ENCODE measurements at regions not wholly inside any gene's neighbourhood (a gene's known extent, or its start where the extent isn't known, plus 50 kb on each side); places are given as distances from the start of the nearest gene placed in this dataset.

- no peak for DNase-seq
- Histone ChIP-seq H3K9ac (no peak overlapping the region), H3K36me3 (replicated peaks in 1 of 2; ENCODE audit: control insufficient read depth in 1 of 2, insufficient read depth in 2 of 2, low read length in 1 of 2) (no peaks in the 10 kb centered on the region), H3K27me3 (ENCODE audit: insufficient read depth) (no peaks in the 10 kb centered on the region), H4K20me1 (ENCODE audit: insufficient read depth) (no peaks in the 10 kb centered on the region), H2AFZ (ENCODE audit: low read depth) (peak overlapping the region; percentile 10), H3F3A (replicated peaks; ENCODE audit: insufficient read depth) (peaks cover 70% of the 10 kb centered on the region), H3K4me2 (peak overlapping the region; percentile 56; the same call in 1 of the 2 replicates), H3K4me1 (ENCODE audit: control insufficient read depth in 1 of 2, insufficient read depth in 2 of 2, low read depth in 1 of 2, low read length in 1 of 2) (peaks cover 62 to 70% of the 10 kb centered on the region in 2 experiments), H3K4me3 (ENCODE audit: low read depth in 2 of 2, low read length in 1 of 2) (no peak overlapping the region), H3K27ac (ENCODE audit: low read depth in 2 of 2, low read length in 1 of 2) (peak overlapping the region; percentile 76 to 79), H3K9me3 (no peaks in the 10 kb centered on the region), H3K9me2 (no peaks in the 10 kb centered on the region), H3K79me2 (ENCODE audit: insufficient read depth) (peaks cover 14% of the 10 kb centered on the region)
- ChIA-PET POLR2A (no interaction called here), CTCF (interaction anchor here (0.6 to 3.9 kb wide), 8 partner anchors 30 to 103 kb away, joined by 3 to 30 read pairs (median 4); partner anchors contain the start of gene IRF2BPL)
- 48% methylated on average over 12 of the region's 14 CpGs for WGBS (ENCODE audit: low lambda C conversion rate)
- TF ChIP-seq YY1 (IDR thresholded peaks at IDR 0.05; ENCODE audit: low read depth) (no peak), EP300 (IDR thresholded peaks at IDR 0.05; ENCODE audit: borderline replicate concordance in 1 of 2, low read depth in 1 of 2, low read length in 1 of 2) (peak; percentile 8 to 73; a peak in 1 of 4 replicates), NRF1 (IDR thresholded peaks at IDR 0.05; ENCODE audit: low read depth, low read length) (no peak), ELF1 (IDR thresholded peaks at IDR 0.05) (no peak), RCOR1 (IDR thresholded peaks at IDR 0.05; ENCODE audit: low read length) (no peak), EZH2phosphoT487 (IDR thresholded peaks at IDR 0.05; ENCODE audit: borderline replicate concordance, low read depth) (no peak), JUND (IDR thresholded peaks at IDR 0.05) (peak; percentile 46; the same call in 1 of the 2 replicates), TAF1 (IDR thresholded peaks at IDR 0.05; ENCODE audit: borderline replicate concordance, low read depth, low read length) (no peak), ZBTB33 (IDR thresholded peaks at IDR 0.05; ENCODE audit: borderline replicate concordance, low read depth) (no peak), RXRA (IDR thresholded peaks at IDR 0.05; ENCODE audit: borderline replicate concordance, low read depth) (peak; percentile 79; the same call in 1 of the 2 replicates), RAD21 (IDR thresholded peaks at IDR 0.05; ENCODE audit: low read length) (no peak), SIN3A (IDR thresholded peaks at IDR 0.05; ENCODE audit: borderline replicate concordance, low read depth, low read length) (no peak), POLR2AphosphoS5 (IDR thresholded peaks at IDR 0.05; ENCODE audit: low read depth, low read length) (peak; percentile 21; the same call in 1 of the 2 replicates), IRF3 (IDR thresholded peaks at IDR 0.05; ENCODE audit: low read depth, low read length) (no peak), FOXM1 (IDR thresholded peaks at IDR 0.05; ENCODE audit: low read depth) (no peak), USF1 (IDR thresholded peaks at IDR 0.05; ENCODE audit: borderline replicate concordance, low read depth) (peak; percentile 79), FOXJ3 (CRISPR knock-in tag; IDR thresholded peaks at IDR 0.05) (no peak), GABPA (IDR thresholded peaks at IDR 0.05; ENCODE audit: low read depth) (no peak), TCF12 (IDR thresholded peaks at IDR 0.05) (peak; percentile 73; the same call in 1 of the 2 replicates), PBX3 (IDR thresholded peaks at IDR 0.05) (peak; percentile 60), REST (IDR thresholded peaks at IDR 0.05; ENCODE audit: low read depth, low read length) (no peak), RFX5 (IDR thresholded peaks at IDR 0.05; ENCODE audit: low read length) (no peak), MXI1 (IDR thresholded peaks at IDR 0.05; ENCODE audit: low read depth, low read length) (no peak)
Observed at GRCh38 chr14:76950055-76951020, 78.2 kb downstream of the IRF2BPL start.
